GM12874 (cell line): ENCODE measurements at regions not wholly inside any gene's neighbourhood (a gene's known extent, or its start where the extent isn't known, plus 50 kb on each side); places are given as distances from the start of the nearest gene placed in this dataset.

Source experiments
- TF ChIP-seq, protein P1 (sequence below): IDR thresholded peaks from 2 replicates; pipeline ENCODE4 v1.5.1; 2011; ENCODE audit warnings: low read depth, mild to moderate bottlenecking, control low read depth, low read length, moderate library complexity; ENCODE audit not compliant: insufficient read depth

GRCh38 chr6:115830895-115831294, 229.8 kb downstream of the FRK start:
- TF ChIP-seq, protein P1, sequence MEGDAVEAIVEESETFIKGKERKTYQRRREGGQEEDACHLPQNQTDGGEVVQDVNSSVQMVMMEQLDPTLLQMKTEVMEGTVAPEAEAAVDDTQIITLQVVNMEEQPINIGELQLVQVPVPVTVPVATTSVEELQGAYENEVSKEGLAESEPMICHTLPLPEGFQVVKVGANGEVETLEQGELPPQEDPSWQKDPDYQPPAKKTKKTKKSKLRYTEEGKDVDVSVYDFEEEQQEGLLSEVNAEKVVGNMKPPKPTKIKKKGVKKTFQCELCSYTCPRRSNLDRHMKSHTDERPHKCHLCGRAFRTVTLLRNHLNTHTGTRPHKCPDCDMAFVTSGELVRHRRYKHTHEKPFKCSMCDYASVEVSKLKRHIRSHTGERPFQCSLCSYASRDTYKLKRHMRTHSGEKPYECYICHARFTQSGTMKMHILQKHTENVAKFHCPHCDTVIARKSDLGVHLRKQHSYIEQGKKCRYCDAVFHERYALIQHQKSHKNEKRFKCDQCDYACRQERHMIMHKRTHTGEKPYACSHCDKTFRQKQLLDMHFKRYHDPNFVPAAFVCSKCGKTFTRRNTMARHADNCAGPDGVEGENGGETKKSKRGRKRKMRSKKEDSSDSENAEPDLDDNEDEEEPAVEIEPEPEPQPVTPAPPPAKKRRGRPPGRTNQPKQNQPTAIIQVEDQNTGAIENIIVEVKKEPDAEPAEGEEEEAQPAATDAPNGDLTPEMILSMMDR = no peak

DNA sequence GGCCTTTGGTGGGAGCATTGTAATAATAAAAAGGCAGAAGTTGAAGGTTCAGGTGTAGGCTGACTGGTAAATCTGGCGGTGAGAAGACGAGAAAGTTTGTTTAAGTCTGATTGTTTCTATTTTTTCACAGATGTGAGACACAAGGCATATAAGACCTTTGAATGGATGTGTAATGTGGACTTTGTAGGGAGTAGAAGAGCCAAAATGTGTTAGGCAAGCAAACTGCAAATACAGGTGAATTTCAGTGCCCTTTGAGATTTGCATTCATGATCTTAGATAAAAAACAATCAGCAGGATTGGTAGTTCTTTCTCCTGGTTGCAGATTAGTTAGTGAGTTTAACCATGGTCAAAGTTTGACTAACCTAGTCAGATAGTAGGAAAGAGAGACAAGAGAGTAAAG, 238.9 kb downstream of the FRK start:
- TF ChIP-seq, protein P1 = no peak

- TF ChIP-seq, protein P1 = no peak
Observed at GRCh38 chr6:115819506-115819905, 241.2 kb downstream of the FRK start.

DNA sequence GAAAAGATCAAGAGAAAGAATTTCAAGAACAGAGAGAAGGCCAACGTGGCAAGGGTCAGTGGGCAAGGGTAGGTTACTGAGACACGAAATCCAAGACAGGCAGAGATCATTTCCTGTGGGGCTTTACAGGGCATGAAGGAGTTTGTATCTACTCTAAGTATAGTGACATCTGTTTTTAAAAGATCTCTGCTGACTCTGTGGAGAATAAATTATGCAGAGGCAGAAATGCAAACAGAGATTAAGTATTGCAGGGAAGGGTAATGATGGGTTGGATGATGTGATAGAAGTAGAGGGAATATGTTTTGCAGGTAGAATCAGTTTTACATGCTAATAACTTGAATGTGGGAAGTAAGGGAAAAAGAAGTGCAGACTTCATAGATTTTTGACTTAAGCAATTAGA, 243.5 kb downstream of the FRK start:
- TF ChIP-seq, protein P1 = no peak

GRCh38 chr6:115814907-115815306, 245.8 kb downstream of the FRK start:
- TF ChIP-seq, protein P1 = no peak

DNA sequence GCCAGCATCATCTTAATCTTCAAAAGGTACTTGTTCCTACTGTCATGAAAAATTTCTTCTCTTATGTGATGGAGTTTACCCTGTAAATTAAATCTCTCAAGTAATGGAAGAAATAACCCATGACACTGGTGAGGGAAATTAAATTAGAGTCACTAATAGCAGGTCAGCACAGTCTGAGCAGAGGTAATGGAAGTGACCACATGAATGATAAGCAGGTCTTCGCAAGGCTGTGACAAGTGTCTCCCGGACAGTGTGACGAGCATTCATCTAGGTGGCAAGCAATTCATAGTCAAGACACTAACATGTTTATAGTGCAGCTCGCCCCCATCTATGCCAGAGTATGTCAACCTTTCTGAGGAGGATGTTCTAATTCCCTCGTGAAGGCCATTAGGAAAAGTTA, 249.2 kb downstream of the FRK start:
- TF ChIP-seq, protein P1 = no peak

- TF ChIP-seq, protein P1 = no peak
Observed at GRCh38 chr6:115798229-115798628, 262.5 kb downstream of the FRK start.

- TF ChIP-seq, protein P1 = no peak
Observed at GRCh38 chr6:115796829-115797228, 263.9 kb downstream of the FRK start.
